ENCODE measurements at regions not wholly inside any gene's neighbourhood (a gene's known extent, or its start where the extent isn't known, plus 50 kb on each side); places are given as distances from the start of the nearest gene placed in this dataset.

DNA sequence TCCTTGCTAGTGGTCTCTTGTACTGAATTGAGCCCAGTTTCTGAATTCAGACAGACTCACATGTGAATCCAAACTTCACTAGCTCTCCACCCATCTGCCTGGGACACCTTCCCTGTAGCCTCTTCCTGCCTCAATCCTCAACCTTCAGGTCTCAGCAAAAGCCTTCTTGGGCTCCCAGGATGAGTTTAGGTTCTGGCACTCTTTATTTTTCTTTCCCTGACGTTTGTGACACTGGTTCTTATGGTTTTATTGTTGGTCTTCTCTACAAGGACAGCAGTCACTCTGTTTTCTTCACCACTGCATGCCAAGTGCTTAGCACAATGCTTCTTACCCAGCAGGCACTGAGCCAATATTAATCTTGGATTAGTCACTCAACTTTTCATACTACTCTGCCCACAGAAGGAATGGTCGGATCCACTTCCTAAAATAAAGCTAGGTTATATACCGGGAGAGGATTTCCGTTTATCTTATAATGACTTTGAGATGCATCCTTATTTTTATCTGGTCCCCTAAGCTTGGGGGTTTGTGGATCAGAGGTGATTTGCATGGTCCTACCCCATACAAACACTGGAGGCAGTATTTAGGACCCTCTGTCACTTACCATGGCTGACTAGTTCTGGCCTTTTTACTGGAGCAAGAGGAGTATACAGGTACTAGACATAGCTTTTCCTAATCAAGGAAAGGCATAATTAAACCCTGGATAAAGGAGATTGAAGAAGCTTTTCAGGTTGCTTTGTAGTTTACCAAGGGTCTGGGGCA, 186.3 kb downstream of the MYCN start:
- Histone ChIP-seq H3K4me3 (no peak overlapping the region), H3K27me3 (replicated peaks in 1 of 7) (peaks cover 0 to 17% (median 0%) of the 10 kb centered on the region in 7 donors), H3K36me3 (no peaks in the 10 kb centered on the region), H3K27ac (no peak overlapping the region), H3K9me3 (peaks cover 0 to under 1% (median 0%) of the 10 kb centered on the region in 8 donors), H3K4me1 (no peaks in the 10 kb centered on the region)
- no peak for DNase-seq
- TF ChIP-seq POLR2A (IDR thresholded peaks at IDR 0.05) (no peak), CTCF (IDR thresholded peaks at IDR 0.05 in 8 of 11, conservative IDR thresholded peaks at IDR 0.05 in 3 of 11) (no peak), POLR2AphosphoS5 (IDR thresholded peaks at IDR 0.05) (no peak)
- intact Hi-C loops (cut with DNase I; ENCODE audit: low total_unique reads): no loop called here
- 51 to 85% (median 76%) methylated on average over 4 of the region's 4 CpGs for WGBS, 5 donors

GRCh38 chr2:16125614-16126516, 185.5 kb downstream of the MYCN start:
- Histone ChIP-seq H3K36me3 (no peaks in the 10 kb centered on the region), H3K4me1 (no peaks in the 10 kb centered on the region), H3K9me3 (peaks cover 0 to 4% (median 0%) of the 10 kb centered on the region in 8 donors), H3K4me3 (no peak overlapping the region), H3K27me3 (replicated peaks in 1 of 7) (peaks cover 0 to 17% (median 0%) of the 10 kb centered on the region in 7 donors), H3K27ac (no peak overlapping the region)
- DNase-seq: no peak
- intact Hi-C loops (cut with DNase I; ENCODE audit: low total_unique reads): no loop called here
- TF ChIP-seq POLR2A (IDR thresholded peaks at IDR 0.05) (no peak), POLR2AphosphoS5 (IDR thresholded peaks at IDR 0.05) (no peak), CTCF (IDR thresholded peaks at IDR 0.05 in 8 of 11, conservative IDR thresholded peaks at IDR 0.05 in 3 of 11) (no peak)
- 71 to 86% (median 81%) methylated on average over 15 to 18 of the region's 18 CpGs for WGBS, 5 donors

DNA sequence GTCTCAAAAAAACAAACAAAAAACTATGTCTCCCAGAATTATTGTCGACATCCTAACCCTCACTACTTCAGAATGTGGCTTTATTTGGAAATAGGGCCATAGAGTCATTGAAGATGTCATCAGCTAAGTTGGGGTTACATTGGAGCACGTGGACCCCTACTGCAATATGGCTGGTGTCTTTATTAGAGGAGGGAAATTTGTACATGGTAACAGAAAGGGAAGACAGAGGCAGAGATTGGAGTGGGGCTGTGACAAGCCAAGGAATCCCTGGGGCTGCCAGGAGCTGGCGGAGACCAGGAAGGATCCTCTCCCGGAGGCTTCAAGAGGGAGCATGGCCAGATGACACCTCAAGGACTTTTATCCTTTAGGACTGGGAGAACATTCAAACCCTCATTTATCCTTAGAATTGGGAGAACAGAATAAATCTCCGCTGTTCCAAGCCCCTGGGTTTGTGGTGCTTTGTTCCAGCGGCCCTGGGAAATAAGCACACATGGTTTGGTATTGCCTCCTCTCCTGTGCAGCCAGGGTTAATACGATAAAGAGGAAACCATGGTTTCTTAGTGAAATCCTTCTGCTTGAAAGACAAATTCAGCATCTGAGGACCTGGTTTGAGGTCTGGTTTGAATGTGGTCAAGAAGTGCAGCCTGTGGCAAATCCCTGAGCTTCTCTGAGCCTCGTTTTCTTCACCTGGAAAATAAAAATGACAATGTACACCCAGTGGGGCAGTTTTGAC, 184.7 kb downstream of the MYCN start:
- intact Hi-C loops (cut with DNase I; ENCODE audit: low total_unique reads): no loop called here
- Histone ChIP-seq H3K27ac (no peak overlapping the region), H3K4me1 (no peaks in the 10 kb centered on the region), H3K4me3 (no peak overlapping the region), H3K9me3 (peaks cover 0 to 4% (median 0%) of the 10 kb centered on the region in 8 donors), H3K36me3 (no peaks in the 10 kb centered on the region), H3K27me3 (replicated peaks in 1 of 7) (peaks cover 0 to 17% (median 0%) of the 10 kb centered on the region in 7 donors)
- DNase-seq: no peak
- 67 to 79% (median 74%) methylated on average over 8 of the region's 8 CpGs for WGBS, 5 donors
- no peak for TF ChIP-seq POLR2A (IDR thresholded peaks at IDR 0.05)
- no peak for TF ChIP-seq CTCF (IDR thresholded peaks at IDR 0.05 in 8 of 11, conservative IDR thresholded peaks at IDR 0.05 in 3 of 11)
- no peak for TF ChIP-seq POLR2AphosphoS5 (IDR thresholded peaks at IDR 0.05)
